Tibial nerve (tissue), 4 donors: ENCODE measurements at regions not wholly inside any gene's neighbourhood (a gene's known extent, or its start where the extent isn't known, plus 50 kb on each side); places are given as distances from the start of the nearest gene placed in this dataset.

Source experiments
- EP300 ChIP-seq, 2 donors: sonication (generic); formaldehyde crosslinking; IDR thresholded peaks; one replicate each; pipeline ENCODE4 v1.6.1; 2017; ENCODE audit warnings: antibody characterized with exemption in 2 of 2, mild to moderate bottlenecking in 1 of 2
- TF ChIP-seq, protein P1 (sequence below), 5 experiments: fragments of 200-600 bp in 3 of 5; fragments of 450-650 bp in 2 of 5; sonication (generic) in 3 of 5; IDR thresholded peaks; one replicate each; pipeline ENCODE4 v1.5.1; 2016 to 2019; ENCODE audit warnings: antibody characterized with exemption in 5 of 5, mild to moderate bottlenecking in 3 of 5, moderate library complexity in 2 of 5

GRCh38 chr15:92749946-92750345 is 94.4 kb upstream of the FAM174B start:
- no peak for TF ChIP-seq EP300 (IDR thresholded peaks at IDR 0.05)
- TF ChIP-seq, protein P1, sequence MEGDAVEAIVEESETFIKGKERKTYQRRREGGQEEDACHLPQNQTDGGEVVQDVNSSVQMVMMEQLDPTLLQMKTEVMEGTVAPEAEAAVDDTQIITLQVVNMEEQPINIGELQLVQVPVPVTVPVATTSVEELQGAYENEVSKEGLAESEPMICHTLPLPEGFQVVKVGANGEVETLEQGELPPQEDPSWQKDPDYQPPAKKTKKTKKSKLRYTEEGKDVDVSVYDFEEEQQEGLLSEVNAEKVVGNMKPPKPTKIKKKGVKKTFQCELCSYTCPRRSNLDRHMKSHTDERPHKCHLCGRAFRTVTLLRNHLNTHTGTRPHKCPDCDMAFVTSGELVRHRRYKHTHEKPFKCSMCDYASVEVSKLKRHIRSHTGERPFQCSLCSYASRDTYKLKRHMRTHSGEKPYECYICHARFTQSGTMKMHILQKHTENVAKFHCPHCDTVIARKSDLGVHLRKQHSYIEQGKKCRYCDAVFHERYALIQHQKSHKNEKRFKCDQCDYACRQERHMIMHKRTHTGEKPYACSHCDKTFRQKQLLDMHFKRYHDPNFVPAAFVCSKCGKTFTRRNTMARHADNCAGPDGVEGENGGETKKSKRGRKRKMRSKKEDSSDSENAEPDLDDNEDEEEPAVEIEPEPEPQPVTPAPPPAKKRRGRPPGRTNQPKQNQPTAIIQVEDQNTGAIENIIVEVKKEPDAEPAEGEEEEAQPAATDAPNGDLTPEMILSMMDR (IDR thresholded peaks at IDR 0.05): no peak
